ENCODE measurements at regions not wholly inside any gene's neighbourhood (a gene's known extent, or its start where the extent isn't known, plus 50 kb on each side); places are given as distances from the start of the nearest gene placed in this dataset.

GRCh38 chr18:69291755-69292154 is 108.9 kb upstream of the DOK6 start:
- Histone ChIP-seq H3K27me3 (no peaks in the 10 kb centered on the region), H3K9me3 (peaks cover 0 to 9% (median 0%) of the 10 kb centered on the region in 12 donors), H3K27ac (no peak overlapping the region), H3K4me3 (no peak overlapping the region), H3K4me1 (no peaks in the 10 kb centered on the region), H3K36me3 (no peaks in the 10 kb centered on the region)
- DNase-seq (no peak), ATAC-seq (no peak)
- TF ChIP-seq CTCF (IDR thresholded peaks at IDR 0.05) (no peak), POLR2A (IDR thresholded peaks at IDR 0.05) (no peak)
- 78 to 88% (median 85%) methylated on average over 5 of the region's 5 CpGs for WGBS, 4 donors
- intact Hi-C loops (cut with DNase I): no loop called here

- DNase-seq (no peak), ATAC-seq (no peak)
- H3K4me1 ChIP-seq: no peaks in the 10 kb centered on the region
- no peaks in the 10 kb centered on the region for H3K27me3 ChIP-seq
- H3K27ac ChIP-seq: no peak overlapping the region
- peaks cover 0 to 16% (median 8%) of the 10 kb centered on the region in 12 donors for H3K9me3 ChIP-seq
- 75 to 80% (median 77%) methylated on average over 3 of the region's 3 CpGs for WGBS, 4 donors
- TF ChIP-seq CTCF (IDR thresholded peaks at IDR 0.05) (no peak), POLR2A (IDR thresholded peaks at IDR 0.05) (no peak)
- intact Hi-C loops (cut with DNase I): no loop called here
- no peaks in the 10 kb centered on the region for H3K36me3 ChIP-seq
- H3K4me3 ChIP-seq: no peak overlapping the region
Observed at GRCh38 chr18:69300185-69300584, 100.5 kb upstream of the DOK6 start.

- no peak overlapping the region for H3K27ac ChIP-seq
- ATAC-seq: no peak
- intact Hi-C loops (cut with DNase I): no loop called here
- TF ChIP-seq POLR2A (IDR thresholded peaks at IDR 0.05) (no peak), CTCF (IDR thresholded peaks at IDR 0.05) (no peak)
- H3K27me3 ChIP-seq: no peaks in the 10 kb centered on the region
- no peaks in the 10 kb centered on the region for H3K36me3 ChIP-seq
- H3K4me3 ChIP-seq: no peak overlapping the region
- no peak for DNase-seq
- 80 to 85% (median 81%) methylated on average over 2 of the region's 2 CpGs for WGBS, 4 donors
- peaks cover 0 to 7% (median 0%) of the 10 kb centered on the region in 12 donors for H3K9me3 ChIP-seq
- no peaks in the 10 kb centered on the region for H3K4me1 ChIP-seq
Observed at GRCh38 chr18:69308619-69309018, 92.1 kb upstream of the DOK6 start.

GRCh38 chr18:69326094-69326493 is 74.6 kb upstream of the DOK6 start:
- DNase-seq (no peak), ATAC-seq (no peak)
- TF ChIP-seq CTCF (IDR thresholded peaks at IDR 0.05) (no peak), POLR2A (IDR thresholded peaks at IDR 0.05) (no peak)
- H3K36me3 ChIP-seq: no peaks in the 10 kb centered on the region
- peaks cover 0 to 4% (median 0%) of the 10 kb centered on the region in 12 donors for H3K9me3 ChIP-seq
- no peaks in the 10 kb centered on the region for H3K4me1 ChIP-seq
- H3K27me3 ChIP-seq: no peaks in the 10 kb centered on the region
- H3K4me3 ChIP-seq: no peak overlapping the region
- H3K27ac ChIP-seq: no peak overlapping the region
- intact Hi-C loops (cut with DNase I): no loop called here

Measured in heart left ventricle (tissue), 16 donors.